ENCODE measurements at regions not wholly inside any gene's neighbourhood (a gene's known extent, or its start where the extent isn't known, plus 50 kb on each side); places are given as distances from the start of the nearest gene placed in this dataset.

GRCh38 chr4:3825530-3825929 is 59.3 kb downstream of the ADRA2C start:
- TF ChIP-seq POLR2A (IDR thresholded peaks at IDR 0.05) = no peak
- no peak for TF ChIP-seq CTCF (IDR thresholded peaks at IDR 0.05 in 4 of 5, conservative IDR thresholded peaks at IDR 0.05 in 1 of 5)

All from gastrocnemius medialis (tissue), 4 donors.